ENCODE measurements at regions not wholly inside any gene's neighbourhood (a gene's known extent, or its start where the extent isn't known, plus 50 kb on each side); places are given as distances from the start of the nearest gene placed in this dataset.

GRCh38 chr5:54883374-54884194 is 101.8 kb downstream of the ESM1 start:
- peak overlapping the region; percentile 72 for H3K4me3 ChIP-seq (ENCODE audit: low read depth, low read length)
- H3K27ac ChIP-seq (ENCODE audit: low read depth, low read length): no peak overlapping the region
- H2AFZ ChIP-seq (ENCODE audit: low read length, unreplicated experiment): peak overlapping the region; percentile 67
- peaks cover 37% of the 10 kb centered on the region for H3K27me3 ChIP-seq (ENCODE audit: insufficient read depth, low read length)
- H3K4me1 ChIP-seq (ENCODE audit: control insufficient read depth, insufficient read depth, low read length, unreplicated experiment): no peaks in the 10 kb centered on the region
- H3K36me3 ChIP-seq (ENCODE audit: insufficient read depth, low read length): no peaks in the 10 kb centered on the region
- no peaks in the 10 kb centered on the region for H3K79me2 ChIP-seq (ENCODE audit: control insufficient read depth, insufficient read depth, low read length, unreplicated experiment)

GRCh38 chr5:54882841-54883240 is 102.6 kb downstream of the ESM1 start:
- H3K27ac ChIP-seq (ENCODE audit: low read depth, low read length): no peak overlapping the region
- H3K36me3 ChIP-seq (ENCODE audit: insufficient read depth, low read length): no peaks in the 10 kb centered on the region
- H3K27me3 ChIP-seq (ENCODE audit: insufficient read depth, low read length): peaks cover 37% of the 10 kb centered on the region
- 0 out of 2 replicates have a peak overlapping the region, but pooled peaks have one; percentile 72 for H3K4me3 ChIP-seq (ENCODE audit: low read depth, low read length)
- H3K4me1 ChIP-seq (ENCODE audit: control insufficient read depth, insufficient read depth, low read length, unreplicated experiment): no peaks in the 10 kb centered on the region
- H3K79me2 ChIP-seq (ENCODE audit: control insufficient read depth, insufficient read depth, low read length, unreplicated experiment): no peaks in the 10 kb centered on the region
- peak overlapping the region; percentile 67 for H2AFZ ChIP-seq (ENCODE audit: low read length, unreplicated experiment)

- Histone ChIP-seq H3K36me3 (ENCODE audit: insufficient read depth, low read length) (no peaks in the 10 kb centered on the region), H2AFZ (ENCODE audit: low read length, unreplicated experiment) (no peak overlapping the region), H3K27ac (ENCODE audit: low read depth, low read length) (no peak overlapping the region), H3K4me1 (ENCODE audit: control insufficient read depth, insufficient read depth, low read length, unreplicated experiment) (no peaks in the 10 kb centered on the region), H3K4me3 (ENCODE audit: low read depth, low read length) (no peak overlapping the region), H3K79me2 (ENCODE audit: control insufficient read depth, insufficient read depth, low read length, unreplicated experiment) (no peaks in the 10 kb centered on the region), H3K27me3 (ENCODE audit: insufficient read depth, low read length) (peaks cover 37% of the 10 kb centered on the region)
Observed at GRCh38 chr5:54882101-54882500, 103.3 kb downstream of the ESM1 start.

- Histone ChIP-seq H3K4me1 (ENCODE audit: control insufficient read depth, insufficient read depth, low read length, unreplicated experiment) (no peaks in the 10 kb centered on the region), H3K36me3 (ENCODE audit: insufficient read depth, low read length) (no peaks in the 10 kb centered on the region), H3K27ac (ENCODE audit: low read depth, low read length) (no peak overlapping the region), H3K4me3 (ENCODE audit: low read depth, low read length) (no peak overlapping the region), H2AFZ (ENCODE audit: low read length, unreplicated experiment) (no peak overlapping the region), H3K79me2 (ENCODE audit: control insufficient read depth, insufficient read depth, low read length, unreplicated experiment) (no peaks in the 10 kb centered on the region), H3K27me3 (ENCODE audit: insufficient read depth, low read length) (peaks cover 37% of the 10 kb centered on the region)
Observed at GRCh38 chr5:54881286-54882005, 103.9 kb downstream of the ESM1 start.

DNA sequence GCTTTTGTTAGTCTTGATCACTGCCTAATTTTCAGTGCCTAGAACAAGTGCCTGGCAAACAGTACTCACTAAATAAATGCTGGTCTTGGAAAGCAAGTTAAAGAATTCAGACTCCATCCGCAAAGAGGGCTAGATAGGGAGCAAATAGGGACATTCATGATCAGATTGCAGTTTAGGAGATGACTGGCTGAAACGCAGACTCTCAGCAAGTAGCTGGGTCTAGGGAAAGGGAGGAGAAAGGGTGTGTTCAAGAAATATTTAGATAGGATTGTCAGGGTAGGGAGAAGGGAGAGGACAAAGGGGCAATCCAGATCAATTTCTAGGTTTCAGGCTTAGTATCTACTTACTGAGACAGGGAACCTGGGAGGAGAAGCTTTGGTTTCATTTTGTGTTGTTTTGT is 108.4 kb downstream of the ESM1 start:
- H2AFZ ChIP-seq (ENCODE audit: low read length, unreplicated experiment): no peak overlapping the region

DNA sequence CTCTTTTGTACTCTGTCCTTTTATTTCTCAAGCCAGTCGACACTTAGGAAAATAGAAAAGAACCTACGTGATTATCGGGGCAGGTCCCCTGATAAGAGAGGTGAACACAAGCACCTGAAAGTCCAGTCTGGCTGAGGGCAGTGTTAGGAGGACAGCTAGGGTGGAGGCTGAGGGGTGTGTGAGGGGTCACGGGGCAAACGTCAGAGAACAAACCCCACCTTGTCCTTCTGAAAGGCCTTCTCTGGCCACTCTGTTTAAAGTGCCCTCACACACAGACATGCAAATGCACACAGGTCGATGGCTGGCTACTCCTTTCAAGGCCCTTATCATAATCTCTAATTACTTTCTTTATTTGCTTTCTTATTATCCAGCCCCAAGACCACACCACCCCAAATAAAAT is 108.8 kb downstream of the ESM1 start:
- H3K27me3 ChIP-seq (ENCODE audit: insufficient read depth, low read length): no peaks in the 10 kb centered on the region
- H3K4me1 ChIP-seq (ENCODE audit: control insufficient read depth, insufficient read depth, low read length, unreplicated experiment): no peaks in the 10 kb centered on the region
- H3K36me3 ChIP-seq (ENCODE audit: insufficient read depth, low read length): no peaks in the 10 kb centered on the region
- H3K4me3 ChIP-seq (ENCODE audit: low read depth, low read length): no peak overlapping the region
- H3K79me2 ChIP-seq (ENCODE audit: control insufficient read depth, insufficient read depth, low read length, unreplicated experiment): no peaks in the 10 kb centered on the region
- no peak overlapping the region for H2AFZ ChIP-seq (ENCODE audit: low read length, unreplicated experiment)
- no peak overlapping the region for H3K27ac ChIP-seq (ENCODE audit: low read depth, low read length)

More for the DNA sequence above, 108.4 kb downstream of the ESM1 start:
- H3K36me3 ChIP-seq (ENCODE audit: insufficient read depth, low read length): no peaks in the 10 kb centered on the region
- H3K27me3 ChIP-seq (ENCODE audit: insufficient read depth, low read length): no peaks in the 10 kb centered on the region
- H3K4me3 ChIP-seq (ENCODE audit: low read depth, low read length): no peak overlapping the region
- H3K79me2 ChIP-seq (ENCODE audit: control insufficient read depth, insufficient read depth, low read length, unreplicated experiment): no peaks in the 10 kb centered on the region
- no peaks in the 10 kb centered on the region for H3K4me1 ChIP-seq (ENCODE audit: control insufficient read depth, insufficient read depth, low read length, unreplicated experiment)
- no peak overlapping the region for H3K27ac ChIP-seq (ENCODE audit: low read depth, low read length)

DNA sequence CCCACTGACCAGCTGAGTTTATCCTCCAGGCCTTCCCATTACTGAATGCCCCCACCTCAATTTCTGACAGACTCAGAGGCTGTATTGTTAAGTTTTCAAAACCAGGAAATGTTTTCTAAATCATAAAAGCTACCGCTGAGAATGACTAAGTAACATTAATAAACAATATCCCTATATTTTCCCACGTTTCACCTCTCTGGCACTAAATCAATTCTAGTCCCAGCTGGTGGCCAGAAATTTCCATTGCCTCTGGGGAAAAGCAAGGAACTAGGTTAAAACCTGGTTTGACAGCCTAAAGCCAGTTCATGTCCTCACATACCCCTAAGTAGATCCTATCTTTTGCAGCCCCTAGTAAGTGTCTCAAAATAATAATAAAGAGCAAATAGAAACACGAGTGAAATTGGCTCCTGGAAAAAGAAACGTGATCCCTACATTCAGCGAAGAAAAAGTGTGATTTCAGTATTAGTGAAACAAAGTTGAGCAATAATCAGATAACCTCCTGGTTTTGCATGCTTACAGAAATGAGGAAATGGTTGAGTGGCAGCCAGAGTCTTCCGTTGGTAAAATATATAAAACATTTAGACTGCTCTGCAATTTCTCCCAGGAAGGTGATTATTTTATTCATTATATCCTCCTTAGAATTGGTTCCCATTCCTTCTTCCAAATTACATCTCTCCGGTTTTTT is 110.9 kb downstream of the ESM1 start:
- H3K79me2 ChIP-seq (ENCODE audit: control insufficient read depth, insufficient read depth, low read length, unreplicated experiment): no peaks in the 10 kb centered on the region
- no peak overlapping the region for H3K27ac ChIP-seq (ENCODE audit: low read depth, low read length)
- no peaks in the 10 kb centered on the region for H3K4me1 ChIP-seq (ENCODE audit: control insufficient read depth, insufficient read depth, low read length, unreplicated experiment)
- H3K27me3 ChIP-seq (ENCODE audit: insufficient read depth, low read length): no peaks in the 10 kb centered on the region
- no peak overlapping the region for H2AFZ ChIP-seq (ENCODE audit: low read length, unreplicated experiment)
- H3K4me3 ChIP-seq (ENCODE audit: low read depth, low read length): no peak overlapping the region
- no peaks in the 10 kb centered on the region for H3K36me3 ChIP-seq (ENCODE audit: insufficient read depth, low read length)

GRCh38 chr5:54873691-54874090 is 111.7 kb downstream of the ESM1 start:
- Histone ChIP-seq H3K36me3 (ENCODE audit: insufficient read depth, low read length) (no peaks in the 10 kb centered on the region), H3K4me1 (ENCODE audit: control insufficient read depth, insufficient read depth, low read length, unreplicated experiment) (no peaks in the 10 kb centered on the region), H3K27me3 (ENCODE audit: insufficient read depth, low read length) (no peaks in the 10 kb centered on the region), H2AFZ (ENCODE audit: low read length, unreplicated experiment) (no peak overlapping the region), H3K4me3 (ENCODE audit: low read depth, low read length) (no peak overlapping the region), H3K27ac (ENCODE audit: low read depth, low read length) (no peak overlapping the region), H3K79me2 (ENCODE audit: control insufficient read depth, insufficient read depth, low read length, unreplicated experiment) (no peaks in the 10 kb centered on the region)

GRCh38 chr5:54872810-54873209 is 112.6 kb downstream of the ESM1 start:
- Histone ChIP-seq H2AFZ (ENCODE audit: low read length, unreplicated experiment) (no peak overlapping the region), H3K4me3 (ENCODE audit: low read depth, low read length) (no peak overlapping the region), H3K27ac (ENCODE audit: low read depth, low read length) (no peak overlapping the region), H3K27me3 (ENCODE audit: insufficient read depth, low read length) (no peaks in the 10 kb centered on the region), H3K79me2 (ENCODE audit: control insufficient read depth, insufficient read depth, low read length, unreplicated experiment) (no peaks in the 10 kb centered on the region), H3K4me1 (ENCODE audit: control insufficient read depth, insufficient read depth, low read length, unreplicated experiment) (no peaks in the 10 kb centered on the region), H3K36me3 (ENCODE audit: insufficient read depth, low read length) (no peaks in the 10 kb centered on the region)

DNA sequence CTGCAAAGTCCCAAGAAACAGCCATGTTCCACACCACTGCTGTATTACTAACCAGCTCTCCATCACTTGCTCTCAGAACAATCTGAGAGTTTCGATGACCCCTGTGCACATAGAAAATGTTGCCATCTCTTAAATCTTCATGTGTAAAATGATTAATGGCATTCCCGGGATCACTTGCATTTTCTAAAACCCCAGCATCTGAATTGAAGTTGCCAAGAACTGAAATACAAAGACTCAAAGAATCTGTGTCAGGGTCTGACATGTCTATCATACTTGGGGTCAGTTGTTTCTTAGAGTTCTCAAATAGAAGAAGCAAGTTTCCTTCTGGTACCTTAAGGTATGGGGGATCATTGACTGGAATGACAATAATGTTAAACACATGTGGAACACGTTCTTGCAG is 115.1 kb downstream of the ESM1 start:
- Histone ChIP-seq H3K27me3 (ENCODE audit: insufficient read depth, low read length) (no peaks in the 10 kb centered on the region), H2AFZ (ENCODE audit: low read length, unreplicated experiment) (no peak overlapping the region), H3K27ac (ENCODE audit: low read depth, low read length) (no peak overlapping the region), H3K4me1 (ENCODE audit: control insufficient read depth, insufficient read depth, low read length, unreplicated experiment) (no peaks in the 10 kb centered on the region), H3K4me3 (ENCODE audit: low read depth, low read length) (no peak overlapping the region), H3K36me3 (ENCODE audit: insufficient read depth, low read length) (no peaks in the 10 kb centered on the region), H3K79me2 (ENCODE audit: control insufficient read depth, insufficient read depth, low read length, unreplicated experiment) (no peaks in the 10 kb centered on the region)
